Activated CD8-positive, alpha-beta memory T cell treated with anti-CD3 and anti-CD28 coated beads for 4 hours (primary cell): ENCODE measurements at regions not wholly inside any gene's neighbourhood (a gene's known extent, or its start where the extent isn't known, plus 50 kb on each side); places are given as distances from the start of the nearest gene placed in this dataset.

Experiments used
- DNase-seq, 2 donors: peaks; one replicate each; pipeline ENCODE4 v3.0.0-alpha.2; 2020; ENCODE audit warnings: low read depth in 2 of 2

DNA sequence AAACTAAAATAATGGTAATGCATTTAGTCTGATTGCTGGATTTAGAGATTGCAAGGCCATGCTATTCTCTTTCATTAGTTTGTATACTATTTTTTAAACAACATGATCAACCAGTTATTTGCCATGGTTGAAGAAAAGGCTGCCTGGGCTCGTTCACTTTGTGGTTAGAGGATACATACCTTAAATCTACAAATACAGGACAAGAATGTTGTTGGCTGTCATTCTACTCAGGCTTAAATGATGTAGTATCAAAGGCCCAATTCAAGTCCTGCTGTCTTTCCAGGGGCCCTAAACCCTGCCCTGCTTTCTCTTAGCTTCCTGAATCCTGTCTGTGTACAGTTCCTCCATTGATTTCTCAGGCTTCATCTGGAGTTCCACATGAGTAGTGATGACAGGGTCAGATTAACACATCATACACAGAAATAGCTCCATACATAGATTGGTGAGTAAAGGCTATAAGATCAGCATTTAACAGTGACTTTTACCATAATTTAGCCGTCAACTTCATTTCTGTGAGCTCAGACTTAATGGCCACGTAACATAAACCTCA is 114.9 kb upstream of the GPRIN3 start:
- DNase-seq, result no peak

DNA sequence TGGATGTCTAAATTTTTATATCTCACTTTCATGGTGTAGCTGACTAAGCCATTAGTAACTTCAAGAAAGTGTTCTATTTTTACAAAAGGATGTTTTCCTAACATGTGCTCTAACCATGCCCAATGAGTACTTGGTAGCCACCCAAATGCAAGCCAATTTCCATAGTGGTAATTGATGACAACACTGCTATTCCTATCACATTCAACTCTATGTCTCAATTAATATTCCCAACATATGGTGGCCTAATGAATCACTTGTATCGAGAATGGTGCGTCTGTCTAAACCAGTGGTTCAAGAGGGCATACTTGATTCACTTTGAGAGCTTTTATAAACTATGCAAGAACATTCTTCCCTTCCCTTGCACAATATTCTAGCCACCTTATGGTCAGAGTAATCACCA is 112.9 kb upstream of the GPRIN3 start:
- DNase-seq, result no peak

DNA sequence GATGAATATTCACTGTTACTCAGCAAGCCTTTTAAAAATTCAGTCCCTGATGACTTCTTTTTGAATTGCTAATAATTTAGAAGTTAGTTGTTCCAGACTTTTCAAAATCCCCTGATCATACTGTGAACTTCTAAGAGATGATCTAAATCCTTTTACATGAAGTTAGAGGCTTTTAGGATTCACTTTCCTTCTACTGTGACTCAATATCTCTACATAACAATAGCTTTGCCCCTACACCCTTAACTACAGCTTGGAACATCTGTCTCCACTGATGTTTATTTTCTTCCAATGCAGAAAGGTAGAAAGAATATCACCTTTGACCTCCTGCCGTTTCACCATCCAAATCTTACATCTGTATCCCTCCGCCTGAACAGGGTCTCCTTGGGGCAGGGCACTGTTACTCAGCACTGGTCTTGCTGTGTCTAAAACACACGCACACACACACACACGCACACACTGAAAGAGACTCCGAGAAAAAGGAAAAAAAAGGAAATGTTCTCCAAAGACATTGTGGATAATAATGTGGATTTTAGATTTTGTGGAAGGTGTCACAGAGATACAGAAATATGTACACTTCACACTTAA is 111.6 kb upstream of the GPRIN3 start:
- no peak for DNase-seq

DNA sequence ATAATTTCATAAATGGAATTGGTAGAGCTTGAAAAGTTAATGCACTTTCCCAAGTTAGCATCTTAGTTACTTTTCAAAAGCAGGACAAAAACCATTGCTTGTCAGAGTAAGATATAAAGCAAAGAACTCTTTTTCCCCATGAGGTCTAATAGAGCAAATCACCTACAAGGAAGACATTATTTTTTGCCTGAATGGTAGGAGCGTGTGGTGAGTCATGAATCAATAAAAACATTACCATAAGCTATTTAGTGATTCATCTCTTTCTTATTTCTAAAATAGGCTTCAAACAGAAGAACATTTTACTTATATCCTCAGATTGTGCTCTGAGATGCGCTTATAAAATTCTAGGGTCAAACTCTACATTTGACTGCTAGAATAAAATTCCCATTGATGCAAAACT is 109.4 kb upstream of the GPRIN3 start:
- DNase-seq, result no peak

DNA sequence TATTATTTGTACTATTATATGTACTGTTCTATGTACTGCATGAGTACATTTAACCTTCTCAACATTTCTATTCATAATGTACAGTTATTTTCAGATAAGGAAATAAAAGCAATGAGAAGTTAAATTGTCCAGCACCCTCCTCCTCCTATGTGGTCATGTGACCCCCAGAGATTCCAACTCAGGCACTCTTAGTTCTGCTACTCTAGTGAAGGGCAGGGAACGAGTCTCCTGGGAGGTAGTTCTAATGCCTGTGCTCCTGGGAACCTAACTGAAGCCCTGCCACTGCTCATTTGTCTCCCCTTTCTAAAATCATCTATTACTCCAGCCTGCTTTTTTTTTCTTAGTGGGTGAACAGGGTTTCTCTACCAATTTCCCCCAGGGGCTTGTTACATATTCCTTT is 105.9 kb upstream of the GPRIN3 start:
- DNase-seq, result no peak

DNA sequence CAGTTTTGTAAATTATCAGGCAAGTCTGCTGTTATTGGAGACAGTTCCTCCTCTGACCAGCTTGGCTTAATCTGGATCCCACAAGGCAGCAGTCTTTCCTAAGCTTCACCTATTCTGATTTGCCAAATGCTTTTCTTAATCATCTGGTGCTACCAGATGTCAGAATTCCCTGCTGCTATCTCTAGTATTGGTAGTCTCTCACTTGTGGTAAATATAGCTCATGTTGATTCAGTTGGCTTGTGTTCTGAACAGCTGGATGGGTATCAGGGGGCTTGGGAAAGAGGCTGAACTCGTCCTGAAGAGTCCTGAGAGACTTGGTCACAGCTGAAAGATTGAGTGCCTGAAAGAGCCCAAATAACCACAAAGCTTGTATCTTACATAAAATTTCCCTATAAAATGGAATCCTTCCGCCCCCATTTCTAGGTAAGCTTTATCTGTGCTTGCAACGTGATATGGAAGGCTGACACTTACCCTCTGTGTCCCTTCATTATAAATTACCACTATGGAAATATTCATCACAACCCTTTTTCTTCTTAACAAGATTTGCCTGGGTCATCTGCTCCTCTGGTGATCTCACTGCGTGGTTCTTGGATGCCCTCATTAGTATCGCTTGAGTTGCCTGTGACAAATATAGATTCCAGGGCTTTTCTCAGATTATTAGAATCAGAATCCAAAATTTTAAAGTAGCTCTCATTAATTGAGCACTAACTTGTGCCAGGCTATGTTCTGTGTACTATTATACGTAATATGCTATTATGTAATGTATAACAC is 104.1 kb upstream of the GPRIN3 start:
- DNase-seq, result no peak

DNA sequence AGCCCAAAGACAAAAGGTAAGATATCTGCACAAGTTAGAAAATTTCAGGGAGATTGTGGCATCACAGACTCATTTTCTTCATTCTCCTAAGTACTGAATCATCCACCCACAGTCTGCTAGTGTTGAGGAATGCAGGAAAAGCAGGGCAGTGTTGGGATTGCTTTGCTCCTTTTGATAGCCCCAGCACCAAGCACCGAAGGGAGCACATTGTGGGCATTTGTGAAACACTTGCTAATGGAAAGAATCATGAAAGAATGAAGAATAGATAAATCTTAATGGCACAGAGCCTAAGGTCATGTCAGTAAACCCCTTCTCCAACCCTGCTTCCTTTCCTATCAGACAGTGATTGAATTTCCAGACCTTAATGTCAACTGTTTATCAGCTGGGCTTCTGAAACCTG is 103.1 kb upstream of the GPRIN3 start:
- DNase-seq, result no peak

DNA sequence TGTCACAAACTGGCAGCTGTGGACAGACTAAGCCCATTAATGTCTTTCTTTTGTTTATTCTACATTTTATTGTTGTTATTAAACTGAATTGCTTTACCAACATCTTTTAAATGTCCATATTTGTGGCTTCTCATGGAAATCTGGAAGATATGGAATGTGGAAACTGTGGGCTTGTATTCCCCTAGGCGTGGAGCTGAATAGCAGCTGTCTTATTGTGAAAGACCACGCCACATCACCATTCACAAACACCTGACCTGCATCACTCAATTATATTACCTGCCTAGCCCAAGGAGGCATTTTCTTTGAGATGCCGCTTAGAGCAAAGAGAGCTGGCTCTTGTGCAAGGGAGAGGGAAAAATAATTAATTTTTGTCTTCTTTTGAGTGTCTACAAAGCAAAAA is 96.9 kb upstream of the GPRIN3 start:
- DNase-seq, result no peak

DNA sequence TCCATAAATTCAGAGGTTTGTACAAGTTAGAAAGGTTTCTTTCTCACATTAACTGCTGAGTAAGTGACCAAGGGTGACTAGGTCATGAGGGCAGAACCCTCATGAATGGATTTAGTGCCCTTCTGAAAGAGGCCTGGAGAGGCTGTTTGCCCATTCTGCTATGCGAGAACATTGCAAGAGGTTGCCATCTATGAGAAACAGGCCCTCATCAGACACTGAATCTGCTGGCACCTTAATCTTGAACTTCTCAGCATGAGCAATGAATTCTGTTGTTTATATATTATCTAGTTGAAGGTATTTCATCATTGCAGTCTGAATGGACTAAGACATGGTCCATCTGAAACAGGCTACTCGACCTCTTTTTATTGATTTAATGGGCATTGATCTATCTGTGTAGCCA is 96.2 kb upstream of the GPRIN3 start:
- DNase-seq, result no peak

DNA sequence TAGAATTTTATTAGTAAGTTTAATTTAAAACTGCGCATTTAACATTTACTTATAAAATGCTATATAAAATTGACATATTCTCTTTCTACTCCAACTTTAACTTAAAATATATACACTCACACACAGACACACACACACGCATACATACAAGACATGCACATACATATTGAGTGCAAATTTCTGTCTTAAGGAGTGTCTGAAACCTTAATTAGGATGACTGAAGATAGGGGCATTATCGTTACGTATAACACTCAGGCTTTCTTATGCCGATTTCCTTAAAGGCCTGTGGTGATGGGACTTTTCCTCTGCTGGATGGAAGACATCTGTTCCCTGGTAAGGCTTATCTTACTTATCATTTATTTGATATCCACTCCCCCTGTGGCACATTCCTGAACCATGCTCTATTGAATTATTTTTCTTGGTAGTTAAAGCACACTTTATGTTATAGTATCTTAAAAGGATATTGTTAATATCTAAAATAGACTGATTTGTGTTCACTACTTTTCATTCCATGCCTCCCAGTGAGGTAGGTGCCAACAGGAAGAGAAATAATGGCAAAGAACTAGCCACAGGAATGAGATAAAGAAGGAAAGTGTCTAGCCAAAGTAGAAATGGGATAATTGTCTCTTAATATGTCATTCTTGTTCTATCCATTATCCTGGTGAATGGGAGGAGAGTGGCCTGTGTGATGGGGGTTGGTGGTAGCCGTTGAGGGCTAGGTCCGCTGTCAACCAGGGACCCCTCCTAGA is 92.9 kb upstream of the GPRIN3 start:
- DNase-seq, result no peak

DNA sequence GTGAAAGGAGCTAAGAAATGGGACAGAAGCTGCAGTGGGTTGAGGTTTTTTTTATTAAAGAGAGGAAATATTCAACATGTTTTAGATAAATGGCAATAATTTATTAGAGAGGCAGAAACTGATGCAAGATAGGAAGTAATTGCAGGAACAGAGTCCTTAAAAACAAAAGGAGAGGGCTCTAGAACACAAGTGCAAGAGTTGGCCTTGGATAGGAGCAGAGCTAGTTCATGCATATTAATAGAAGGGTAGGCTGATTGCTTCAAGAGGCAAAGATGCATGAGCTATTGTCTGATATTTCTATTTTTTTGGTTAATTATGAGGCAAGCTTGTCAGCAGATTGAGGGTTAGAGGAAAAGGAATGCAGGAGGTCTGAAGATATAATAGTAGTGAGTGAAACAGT is 91.0 kb upstream of the GPRIN3 start:
- no peak for DNase-seq

DNA sequence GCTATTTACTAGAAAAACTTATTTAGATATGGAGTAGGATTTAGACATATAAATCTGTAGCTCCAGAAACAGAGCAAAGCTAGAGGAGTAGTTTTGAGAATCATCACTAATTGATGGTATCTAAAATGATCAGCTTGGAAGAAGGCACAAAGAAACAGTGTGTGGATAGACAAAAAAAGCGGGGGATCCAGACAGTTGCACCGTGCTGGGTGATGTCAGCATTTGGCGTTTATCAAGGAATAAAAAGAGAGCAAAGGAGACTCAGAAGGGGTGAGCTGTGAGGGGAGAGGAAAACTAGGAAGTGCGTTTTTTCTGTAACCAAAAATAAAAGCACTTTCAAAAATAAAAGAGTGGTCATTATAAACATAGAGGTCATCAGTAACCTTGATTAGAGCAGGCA is 90.5 kb upstream of the GPRIN3 start:
- no peak for DNase-seq

DNA sequence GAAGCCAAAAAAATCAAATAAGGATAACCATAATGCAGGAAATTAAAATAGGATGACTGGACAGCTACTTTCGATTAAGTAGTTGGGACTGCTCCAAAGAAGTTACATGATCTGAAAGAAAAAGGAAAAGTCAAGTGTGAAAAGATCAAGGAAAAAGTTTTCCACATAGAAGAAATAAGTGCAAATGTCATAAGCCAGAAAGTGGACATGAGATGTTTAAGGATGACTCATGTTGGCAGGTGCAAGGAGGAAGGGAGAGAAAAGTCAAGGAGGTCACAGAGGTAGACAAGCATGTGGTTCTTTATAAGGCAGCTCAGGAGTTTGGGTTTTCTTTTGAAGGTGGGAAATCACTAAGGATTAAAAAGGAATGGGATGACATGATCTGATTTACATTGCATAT is 89.8 kb upstream of the GPRIN3 start:
- DNase-seq, result no peak

DNA sequence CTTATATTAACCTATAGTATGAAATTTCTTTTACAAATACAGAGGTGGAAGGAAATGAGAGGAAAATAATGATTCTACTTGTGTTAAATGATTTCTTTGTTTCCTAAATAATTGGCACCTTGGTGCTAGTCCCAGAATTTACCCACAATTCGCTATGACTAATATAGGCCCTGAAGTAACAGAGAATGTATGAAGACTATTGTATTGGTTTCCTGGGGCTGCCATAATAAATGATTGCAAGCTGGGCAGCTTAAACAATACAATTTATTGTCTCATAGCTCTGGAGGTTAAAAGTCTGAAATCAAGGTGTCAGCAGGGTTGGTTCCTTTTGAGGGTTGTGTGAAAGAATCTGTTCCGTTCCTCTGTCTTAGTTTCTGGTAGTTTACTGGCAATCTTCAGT is 74.8 kb upstream of the GPRIN3 start:
- DNase-seq, result no peak

DNA sequence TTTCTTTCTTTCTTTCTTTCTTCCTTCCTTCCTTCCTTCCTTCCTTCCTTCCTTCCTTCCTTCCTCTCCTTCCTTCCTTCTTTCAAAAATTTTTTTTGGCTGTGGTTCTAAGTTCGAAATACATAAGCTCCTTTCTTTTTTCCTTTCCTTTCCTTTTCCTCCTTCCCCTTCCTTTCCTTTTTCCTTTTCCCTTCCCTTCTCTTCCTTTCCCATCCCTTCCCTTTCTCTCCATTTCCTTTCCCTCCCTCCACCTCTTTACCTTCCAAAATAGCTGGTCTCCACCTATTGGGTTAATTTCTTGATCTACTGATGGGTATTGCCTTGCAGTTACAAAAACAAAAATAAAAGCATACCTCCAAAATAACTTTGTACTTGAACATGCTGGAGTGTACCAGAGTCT is 73.4 kb upstream of the GPRIN3 start:
- DNase-seq, result no peak

DNA sequence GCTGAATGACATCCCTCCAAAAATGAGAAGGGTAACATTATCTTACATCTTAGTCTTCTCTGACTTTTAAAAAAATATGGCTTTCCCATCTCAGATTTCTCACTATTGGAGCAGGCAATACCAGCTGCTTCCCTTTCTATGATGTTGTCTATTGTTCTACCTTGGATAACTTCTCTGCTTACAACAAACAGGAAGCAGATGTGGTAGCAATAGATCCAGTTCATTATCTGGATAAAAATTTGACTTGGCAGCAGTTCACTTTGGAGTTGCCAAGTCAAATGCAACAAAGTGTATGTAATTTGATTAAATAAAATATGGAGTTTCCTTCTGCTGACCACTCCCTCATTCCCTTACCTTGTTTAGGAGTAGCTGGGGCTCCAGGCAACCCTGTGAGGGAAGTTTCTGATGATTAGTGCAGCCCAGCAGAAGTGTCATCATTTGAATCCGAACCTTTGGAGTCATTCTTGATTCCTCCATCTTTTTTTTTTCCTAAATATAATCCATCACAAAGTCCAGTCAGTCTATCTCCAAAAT is 72.0 kb upstream of the GPRIN3 start:
- no peak for DNase-seq

DNA sequence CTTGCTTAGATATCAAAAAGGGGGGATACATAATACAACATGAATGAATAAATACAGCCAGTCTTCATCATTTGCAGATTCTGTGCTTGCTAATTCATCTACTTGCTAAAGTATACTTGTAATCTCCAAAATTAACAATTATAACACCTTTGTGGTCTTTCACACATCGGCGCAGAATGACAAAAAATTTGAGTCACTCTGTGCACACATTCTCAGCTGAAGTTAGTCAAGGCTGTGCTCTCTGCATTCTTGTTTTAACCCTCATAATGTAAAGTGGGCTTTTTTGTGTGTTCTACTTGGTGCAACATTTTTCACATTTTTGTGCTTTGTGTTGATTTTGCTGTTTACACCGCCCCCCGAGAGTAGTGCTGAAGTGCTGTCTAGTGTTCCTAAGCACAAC is 65.8 kb upstream of the GPRIN3 start:
- no peak for DNase-seq

DNA sequence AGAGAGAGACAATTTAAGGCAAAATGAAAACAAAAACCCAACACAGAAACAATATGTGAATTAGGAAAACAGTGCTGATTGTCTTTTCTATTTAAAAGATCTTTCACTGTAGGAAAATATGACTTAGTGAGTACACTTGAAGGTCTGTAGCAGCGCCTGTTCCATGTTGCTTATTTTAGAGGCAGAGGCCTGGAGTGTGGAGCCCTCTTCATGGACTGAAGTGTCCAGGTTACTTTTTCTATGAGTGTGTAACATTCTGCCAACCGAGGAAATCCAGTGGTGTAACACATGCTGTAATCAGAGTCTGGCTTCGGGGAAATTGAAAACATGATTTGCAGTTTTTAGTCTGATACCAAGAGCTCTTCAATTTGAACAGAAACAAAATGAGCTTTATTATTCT is 64.0 kb upstream of the GPRIN3 start:
- DNase-seq, result no peak

DNA sequence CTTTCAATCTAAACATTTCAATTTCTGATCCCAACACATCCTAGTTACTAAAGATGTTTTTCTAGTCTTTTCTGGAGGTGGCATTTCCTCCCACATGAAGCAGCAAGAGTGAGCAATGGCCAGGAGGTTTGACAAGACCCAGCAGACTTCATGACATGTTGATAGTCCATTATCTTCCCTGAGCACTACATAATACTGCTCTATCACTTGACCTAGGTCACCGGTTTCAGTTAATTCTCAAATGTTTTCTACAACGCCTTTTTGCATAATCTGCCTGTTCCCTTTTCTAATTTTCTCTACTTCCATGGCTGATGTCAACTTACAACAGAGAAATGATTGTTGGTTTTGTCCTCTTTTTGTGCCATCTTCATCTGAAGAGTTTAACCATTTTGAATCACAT is 62.0 kb upstream of the GPRIN3 start:
- DNase-seq, result no peak

DNA sequence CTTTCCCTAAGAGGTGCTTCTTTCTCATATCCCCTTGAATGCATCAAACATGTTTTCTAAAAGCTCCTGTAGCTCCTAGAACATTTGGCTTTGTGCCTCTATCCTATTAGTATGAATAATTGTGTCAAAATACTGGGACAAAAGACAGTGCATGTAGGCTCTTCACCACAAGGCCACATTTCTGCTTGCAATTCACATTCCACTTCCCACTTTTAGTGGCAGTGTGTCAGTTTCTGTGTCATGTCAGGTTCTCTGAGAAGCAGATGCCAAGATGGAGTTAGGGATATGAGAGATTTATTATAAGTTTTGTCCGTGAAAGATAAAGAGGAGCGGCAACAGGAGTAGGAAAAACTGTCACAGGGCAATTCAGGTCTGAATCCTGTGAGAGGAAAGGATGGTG is 61.3 kb upstream of the GPRIN3 start:
- no peak for DNase-seq

DNA sequence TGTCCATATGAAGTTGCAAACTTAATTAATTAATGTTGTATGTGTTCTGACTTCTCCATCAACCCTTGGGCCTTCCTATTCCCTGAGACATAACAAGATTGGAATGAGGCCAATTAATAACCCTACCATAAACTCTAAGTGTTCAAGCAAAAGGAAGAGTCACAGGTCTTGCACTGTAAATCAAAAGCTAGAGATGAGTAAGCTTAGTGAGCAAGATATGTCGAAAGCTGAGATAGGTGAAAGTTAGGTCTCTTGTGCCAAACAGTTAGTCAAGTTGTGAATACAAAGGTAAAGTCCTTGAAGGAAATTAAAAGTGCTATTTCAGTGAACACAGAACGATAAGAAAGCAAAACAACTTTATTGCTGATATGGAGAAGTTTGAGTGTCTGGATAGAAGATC is 58.2 kb upstream of the GPRIN3 start:
- no peak for DNase-seq

DNA sequence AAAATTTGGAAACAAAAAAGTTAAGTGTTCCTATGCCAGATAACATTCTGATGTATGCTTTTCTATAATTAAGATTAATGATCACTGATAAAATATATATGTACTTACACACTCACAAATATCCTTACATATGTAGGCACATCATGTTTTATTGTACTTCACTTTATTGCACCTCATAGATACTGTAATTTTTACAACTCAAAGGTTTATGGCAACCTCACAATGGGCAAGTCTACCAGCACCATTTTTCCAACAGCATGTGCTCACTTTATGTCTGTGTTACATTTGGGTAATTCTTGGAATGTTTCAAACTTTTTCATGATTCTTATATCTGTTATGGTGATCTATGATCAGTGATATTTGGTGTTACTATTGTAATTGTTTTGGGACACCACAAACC is 57.8 kb upstream of the GPRIN3 start:
- DNase-seq, result no peak

DNA sequence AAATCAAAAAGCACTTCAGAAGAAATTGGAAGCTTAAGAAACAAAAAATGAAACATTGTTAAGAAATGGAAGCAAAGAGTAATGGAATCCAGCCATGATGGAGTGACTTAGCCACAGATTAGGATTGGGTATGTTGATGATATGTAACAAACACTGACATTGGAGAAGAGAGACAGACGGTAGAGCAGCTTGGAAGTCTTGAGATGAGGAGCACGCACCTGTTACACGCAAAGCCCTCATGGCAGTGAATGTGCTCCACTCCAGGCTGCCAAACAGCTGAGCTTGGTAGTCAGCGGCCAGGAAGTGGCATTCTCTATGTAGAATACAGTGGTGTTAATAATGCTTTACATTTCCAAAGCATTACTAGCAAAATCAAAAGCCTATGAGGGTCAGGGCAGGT is 56.9 kb upstream of the GPRIN3 start:
- DNase-seq, result no peak
